HCT116 (cell line): ENCODE measurements at regions not wholly inside any gene's neighbourhood (a gene's known extent, or its start where the extent isn't known, plus 50 kb on each side); places are given as distances from the start of the nearest gene placed in this dataset.

Source experiments
- ATF3 ChIP-seq: IDR thresholded peaks from 2 replicates; pipeline ENCODE4 v1.6.1; 2012
- CTCF ChIP-seq, 3 experiments: fragments of 200-600 bp in 1 of 3; sonication (generic) in 1 of 3; IDR thresholded peaks in 2 of 3; conservative IDR thresholded peaks in 1 of 3; 2 replicates each; pipeline ENCODE4 v1.5.1; 2012 to 2017; ENCODE audit warnings: low read depth in 2 of 3, low read length in 2 of 3, antibody characterized with exemption in 1 of 3, borderline replicate concordance in 1 of 3, control low read depth in 1 of 3, mild to moderate bottlenecking in 1 of 3, mixed read lengths in 1 of 3, mixed run types in 1 of 3, moderate library complexity in 1 of 3; ENCODE audit not compliant: insufficient read depth in 1 of 3
- EZH2 ChIP-seq: fragments of 200-600 bp; sonication (generic); IDR thresholded peaks from 2 replicates; pipeline ENCODE4 v1.6.1; 2017; ENCODE audit warnings: antibody characterized with exemption, mixed run types
- JUND ChIP-seq: IDR thresholded peaks from 2 replicates; pipeline ENCODE4 v1.6.1; 2012
- POLR2A ChIP-seq: IDR thresholded peaks from 2 replicates; pipeline ENCODE4 v1.7.0; 2011; ENCODE audit warnings: borderline replicate concordance; ENCODE audit not compliant: insufficient read depth, insufficient read length; ENCODE audit errors: extremely low read depth
- POLR2AphosphoS5 ChIP-seq: IDR thresholded peaks from 2 replicates; pipeline ENCODE4 v1.6.1; 2011; ENCODE audit warnings: mild to moderate bottlenecking, low read depth, low read length, moderate library complexity
- RAD21 ChIP-seq: IDR thresholded peaks from 2 replicates; pipeline ENCODE4 v1.6.1; 2012; ENCODE audit warnings: low read depth, mild to moderate bottlenecking
- YY1 ChIP-seq: IDR thresholded peaks from 2 replicates; pipeline ENCODE4 v1.6.1; 2011; ENCODE audit warnings: low read length, low read depth, moderate library complexity, mild to moderate bottlenecking; ENCODE audit not compliant: insufficient replicate concordance; ENCODE audit errors: extremely low read depth
- ZNF274 ChIP-seq: fragments of 200-500 bp; sonication (Bioruptor generic); IDR thresholded peaks from 2 replicates; pipeline ENCODE4 v1.6.1; 2014; ENCODE audit warnings: mild to moderate bottlenecking, low read depth, low read length, inconsistent platforms

- no peak for TF ChIP-seq ZNF274
- no peak for TF ChIP-seq RAD21
- TF ChIP-seq YY1 = no peak
- TF ChIP-seq JUND = peak; percentile 28; the same call in 1 of the 2 replicates
- no peak for TF ChIP-seq CTCF (IDR thresholded peaks at IDR 0.05 in 2 of 3, conservative IDR thresholded peaks at IDR 0.05 in 1 of 3; ENCODE audit: borderline replicate concordance in 1 of 3, insufficient read depth in 1 of 3, low read depth in 2 of 3, low read length in 2 of 3)
- no peak for TF ChIP-seq EZH2
- no peak for TF ChIP-seq POLR2AphosphoS5
- no peak for TF ChIP-seq POLR2A
- no peak for TF ChIP-seq ATF3
These were observed 77.3 kb upstream of the MAGI1 start for GRCh38 chr3:66115858-66116654.
